H1 (cell line): ENCODE measurements at regions not wholly inside any gene's neighbourhood (a gene's known extent, or its start where the extent isn't known, plus 50 kb on each side); places are given as distances from the start of the nearest gene placed in this dataset.

ENCODE experiments used
- CREB1 ChIP-seq: IDR thresholded peaks from 2 replicates; pipeline ENCODE4 v1.6.1; 2012; ENCODE audit warnings: inconsistent platforms
- EP300 ChIP-seq, 2 experiments: IDR thresholded peaks; 1 replicate in 1 of 2; 2 replicates in 1 of 2; pipeline ENCODE4 v1.6.1; 2011 to 2012; ENCODE audit warnings: low read depth in 2 of 2, low read length in 2 of 2, mild to moderate bottlenecking in 2 of 2, borderline replicate concordance in 1 of 2, inconsistent platforms in 1 of 2, moderate library complexity in 1 of 2
- HDAC2 ChIP-seq, 2 experiments: fragments of 300-600 bp in 1 of 2; sonication (generic) in 1 of 2; IDR thresholded peaks; 2 replicates each; pipeline ENCODE4 v1.6.1; 2011 to 2012; ENCODE audit warnings: low read depth in 2 of 2, low read length in 2 of 2, mild to moderate bottlenecking in 2 of 2, moderate library complexity in 2 of 2, borderline replicate concordance in 1 of 2, inconsistent platforms in 1 of 2
- SIN3A ChIP-seq, 2 experiments: IDR thresholded peaks in 1 of 2; conservative IDR thresholded peaks in 1 of 2; 2 replicates each; pipeline ENCODE4 v1.6.1; 2011 to 2012; ENCODE audit warnings: low read length in 2 of 2, improper control_type of control experiment in 1 of 2, low read depth in 1 of 2, mild to moderate bottlenecking in 1 of 2
- TAF1 ChIP-seq: IDR thresholded peaks from 2 replicates; pipeline ENCODE4 v1.6.1; 2011; ENCODE audit warnings: mild to moderate bottlenecking, low read depth, low read length
- TF ChIP-seq, protein P1 (sequence below), 3 experiments: IDR thresholded peaks; 1 replicate in 2 of 3; 2 replicates in 1 of 3; pipeline versions ENCODE4 v1.5.1 to v1.6.1; 2011; ENCODE audit warnings: low read length in 3 of 3, mild to moderate bottlenecking in 3 of 3, inconsistent platforms in 2 of 3, low read depth in 1 of 3, moderate library complexity in 1 of 3; ENCODE audit not compliant: insufficient read depth in 1 of 3; ENCODE audit errors: control extremely low read depth in 1 of 3

DNA sequence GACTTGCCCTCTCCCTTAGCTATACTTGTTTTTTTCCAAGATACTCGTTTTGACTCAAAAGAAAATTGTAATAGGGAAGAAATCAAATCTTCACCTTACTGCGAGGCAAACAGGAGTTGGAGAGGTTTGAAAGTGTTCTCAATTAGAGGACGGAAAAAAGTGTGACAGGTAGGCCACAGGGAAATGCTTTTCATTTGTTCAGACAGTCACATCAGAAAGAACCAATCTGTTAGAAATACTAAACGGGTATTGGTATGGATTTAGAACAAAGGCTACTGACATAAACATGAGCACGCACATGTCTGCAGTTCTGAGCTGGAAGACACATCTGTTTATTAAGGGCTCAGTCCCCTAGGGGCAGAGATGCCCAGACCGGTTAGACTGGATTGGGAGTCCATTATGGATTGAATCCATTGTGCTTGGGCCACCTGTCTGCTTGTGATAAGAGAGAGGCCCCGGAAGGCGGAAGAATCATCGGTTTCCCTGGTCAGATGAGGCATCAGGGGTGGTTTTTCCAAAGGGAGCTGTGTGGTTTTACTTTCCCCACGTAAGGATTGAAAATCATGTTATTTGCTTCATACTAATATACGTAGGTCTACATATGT lies 220.9 kb upstream of the MYLIP start:
- TF ChIP-seq HDAC2 (IDR thresholded peaks at IDR 0.05; ENCODE audit: borderline replicate concordance in 1 of 2, low read depth in 2 of 2, low read length in 2 of 2) (no peak), CREB1 (no peak), TAF1 (no peak), EP300 (IDR thresholded peaks at IDR 0.05; ENCODE audit: borderline replicate concordance in 1 of 2, low read depth in 2 of 2, low read length in 2 of 2) (no peak), SIN3A (conservative IDR thresholded peaks at IDR 0.05 in 1 of 2, IDR thresholded peaks at IDR 0.05 in 1 of 2; ENCODE audit: low read depth in 1 of 2, low read length in 2 of 2) (no peak)
- TF ChIP-seq, protein P1, sequence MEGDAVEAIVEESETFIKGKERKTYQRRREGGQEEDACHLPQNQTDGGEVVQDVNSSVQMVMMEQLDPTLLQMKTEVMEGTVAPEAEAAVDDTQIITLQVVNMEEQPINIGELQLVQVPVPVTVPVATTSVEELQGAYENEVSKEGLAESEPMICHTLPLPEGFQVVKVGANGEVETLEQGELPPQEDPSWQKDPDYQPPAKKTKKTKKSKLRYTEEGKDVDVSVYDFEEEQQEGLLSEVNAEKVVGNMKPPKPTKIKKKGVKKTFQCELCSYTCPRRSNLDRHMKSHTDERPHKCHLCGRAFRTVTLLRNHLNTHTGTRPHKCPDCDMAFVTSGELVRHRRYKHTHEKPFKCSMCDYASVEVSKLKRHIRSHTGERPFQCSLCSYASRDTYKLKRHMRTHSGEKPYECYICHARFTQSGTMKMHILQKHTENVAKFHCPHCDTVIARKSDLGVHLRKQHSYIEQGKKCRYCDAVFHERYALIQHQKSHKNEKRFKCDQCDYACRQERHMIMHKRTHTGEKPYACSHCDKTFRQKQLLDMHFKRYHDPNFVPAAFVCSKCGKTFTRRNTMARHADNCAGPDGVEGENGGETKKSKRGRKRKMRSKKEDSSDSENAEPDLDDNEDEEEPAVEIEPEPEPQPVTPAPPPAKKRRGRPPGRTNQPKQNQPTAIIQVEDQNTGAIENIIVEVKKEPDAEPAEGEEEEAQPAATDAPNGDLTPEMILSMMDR (IDR thresholded peaks at IDR 0.05; ENCODE audit: control extremely low read depth in 1 of 3, insufficient read depth in 1 of 3, low read depth in 1 of 3, low read length in 3 of 3): no peak
